T-cell (primary cell): ENCODE measurements at regions not wholly inside any gene's neighbourhood (a gene's known extent, or its start where the extent isn't known, plus 50 kb on each side); places are given as distances from the start of the nearest gene placed in this dataset.
"Not testable (repeated sequence)": the region's sequence is repeated elsewhere in the genome, so short reads cannot be mapped to it uniquely, and the experiment has no call there.

Experiments
- ATAC-seq, 4 experiments: fragments of 200-7000 bp in 3 of 4; fragments of 150-1000 bp in 1 of 4; cut with Tn5 transposase; replicated peaks in 1 of 4; 1 replicate in 3 of 4; 2 replicates in 1 of 4; pipeline ENCODE4 v1.10.0; 2021; ENCODE audit warnings: moderate library complexity in 3 of 4, mild to moderate bottlenecking in 2 of 4, moderate number of reproducible peaks in 1 of 4
- CTCF ChIA-PET, 2 donors: fragments of 300-600 bp; sonication (Branson Sonifier 250); formaldehyde crosslinking; loops; one replicate each; lab custom pipeline; 2022; ENCODE audit warnings: antibody characterized with exemption in 2 of 2; lab: Charles Lee
- POLR2A ChIA-PET, 2 donors: fragments of 300-600 bp; sonication (Branson Sonifier 250); formaldehyde crosslinking; loops; one replicate each; lab custom pipeline; 2022; ENCODE audit warnings: antibody characterized with exemption in 2 of 2; lab: Charles Lee
- DNase-seq, 35 experiments: peaks; one replicate each; pipeline versions ENCODE4 v3.0.0 to v3.0.0-alpha.2; 2013 to 2023
- H3K27ac ChIP-seq: one replicate; pipeline ENCODE4 v1.5.1; 2013; ENCODE audit warnings: low read length
- H3K27me3 ChIP-seq, 2 experiments: replicated peaks in 1 of 2; 1 replicate in 1 of 2; 2 replicates in 1 of 2; pipeline versions ENCODE4 v1.6.1 to v1.7.0; 2013; ENCODE audit warnings: low read length in 1 of 2, mixed read lengths in 1 of 2; ENCODE audit not compliant: control insufficient read depth in 2 of 2, insufficient read depth in 2 of 2; ENCODE audit errors: extremely low read depth in 1 of 2
- H3K36me3 ChIP-seq, 2 donors: 1 replicate in 1 of 2; 2 replicates in 1 of 2; pipeline versions ENCODE4 v1.6.1 to v1.7.0; 2013; ENCODE audit warnings: low read length in 1 of 2; ENCODE audit not compliant: control insufficient read depth in 2 of 2, insufficient read depth in 1 of 2; ENCODE audit errors: extremely low read depth in 1 of 2
- H3K4me1 ChIP-seq, 2 experiments: 1 replicate in 1 of 2; 2 replicates in 1 of 2; pipeline versions ENCODE4 v1.6.1 to v1.7.0; 2013; ENCODE audit warnings: low read length in 2 of 2, mixed read lengths in 1 of 2; ENCODE audit not compliant: insufficient read depth in 2 of 2, control insufficient read depth in 1 of 2; ENCODE audit errors: extremely low read depth in 1 of 2
- H3K4me3 ChIP-seq, 2 donors: 1 replicate in 1 of 2; 2 replicates in 1 of 2; pipeline versions ENCODE4 v1.5.1 to v1.7.0; 2013; ENCODE audit warnings: mild to moderate bottlenecking in 2 of 2, low read length in 1 of 2, moderate library complexity in 1 of 2; ENCODE audit not compliant: control insufficient read depth in 1 of 2; ENCODE audit errors: extremely low read depth in 1 of 2
- H3K9me3 ChIP-seq: 2 replicates; pipeline ENCODE4 v1.7.0; 2013
- H3K27ac Mint-ChIP-seq, 2 donors: one replicate each; pipeline ENCODE4 v1.8.0; 2020 to 2021; ENCODE audit warnings: mild to moderate bottlenecking in 2 of 2, mixed read lengths in 2 of 2
- H3K27me3 Mint-ChIP-seq, 2 donors: one replicate each; pipeline ENCODE4 v1.8.0; 2021 to 2022; ENCODE audit warnings: mixed read lengths in 2 of 2
- H3K36me3 Mint-ChIP-seq: one replicate; pipeline ENCODE4 v1.8.0; 2021; ENCODE audit warnings: mixed read lengths
- H3K4me1 Mint-ChIP-seq, 3 donors: one replicate each; pipeline ENCODE4 v1.8.0; 2020 to 2022; ENCODE audit warnings: mixed read lengths in 3 of 3, mild to moderate bottlenecking in 1 of 3
- H3K4me3 Mint-ChIP-seq, 3 donors: one replicate each; pipeline ENCODE4 v1.8.0; 2020 to 2022; ENCODE audit warnings: mild to moderate bottlenecking in 3 of 3, mixed read lengths in 3 of 3, moderate library complexity in 3 of 3
- H3K9me3 Mint-ChIP-seq, 3 donors: one replicate each; pipeline ENCODE4 v1.8.0; 2020 to 2022; ENCODE audit warnings: mixed read lengths in 3 of 3
- WGBS: methylation state at CpG from one replicate; pipeline ENCODE4 v1.1.5; 2013; ENCODE audit warnings: missing lambda C conversion rate; ENCODE audit not compliant: insufficient coverage; 5-methylcytosine and 5-hydroxymethylcytosine counted together

DNA sequence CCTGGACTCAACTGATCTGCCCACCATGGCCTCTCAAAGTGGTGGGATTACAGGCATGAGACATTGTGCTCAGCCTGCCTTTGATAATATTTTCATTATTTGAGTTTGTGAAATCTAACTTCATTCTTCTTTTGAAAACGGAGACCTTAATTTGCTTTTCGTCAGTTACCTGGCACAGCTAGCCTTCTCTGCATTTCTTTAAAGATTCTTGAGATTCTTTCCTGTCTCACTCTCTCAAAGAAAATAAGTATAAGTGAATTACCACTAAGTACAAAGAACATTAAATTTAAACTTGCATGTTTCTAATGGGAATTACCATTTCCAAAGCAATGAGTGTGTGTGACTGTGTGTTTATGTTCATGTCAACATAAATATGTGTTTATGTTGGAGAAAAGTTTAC is 187.9 kb downstream of the NFKBIZ start:
- DNase-seq (no peak), ATAC-seq (no peak)
- no CpG with 5 or more reads among the region's 2 CpGs for WGBS
- Histone ChIP-seq H3K27me3 (no peaks in the 10 kb centered on the region), H3K4me3 (no peak overlapping the region), H3K9me3 (no peaks in the 10 kb centered on the region), H3K27ac (no peak overlapping the region), H3K4me1 (no peaks in the 10 kb centered on the region), H3K36me3 (no peaks in the 10 kb centered on the region)
- Mint-ChIP-seq H3K36me3 (peaks cover 4% of the 10 kb centered on the region), H3K4me3 (no peak overlapping the region), H3K4me1 (peaks cover 5 to 10% (median 10%) of the 10 kb centered on the region in 3 donors), H3K27me3 (no peaks in the 10 kb centered on the region), H3K9me3 (peaks cover 0 to 8% (median 4%) of the 10 kb centered on the region in 3 donors), H3K27ac (no peak overlapping the region)
- POLR2A ChIA-PET, result no interaction called here
- CTCF ChIA-PET, result no interaction called here

DNA sequence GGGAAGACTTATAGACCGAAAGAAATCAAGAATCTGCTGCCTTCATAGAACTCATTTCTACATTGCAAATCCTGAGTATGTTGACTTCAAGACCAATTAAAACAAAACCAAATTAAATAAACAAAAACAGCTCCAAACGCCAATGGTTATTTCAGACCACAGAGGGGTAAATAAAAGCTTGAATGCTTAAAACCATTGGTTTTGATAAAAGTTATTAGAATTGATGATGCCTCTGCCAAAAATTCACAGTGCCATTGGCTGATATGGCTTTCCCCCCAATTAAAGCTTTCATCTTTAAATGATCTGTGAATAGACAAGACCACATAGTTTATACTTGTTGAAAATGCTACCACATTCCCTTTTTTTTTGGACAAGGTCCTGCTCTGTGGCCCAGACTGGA is 188.5 kb downstream of the NFKBIZ start:
- ATAC-seq (no peak), DNase-seq (no peak)
- Mint-ChIP-seq H3K4me3 (no peak overlapping the region), H3K27me3 (no peaks in the 10 kb centered on the region), H3K27ac (no peak overlapping the region), H3K36me3 (peaks cover 4% of the 10 kb centered on the region), H3K9me3 (peaks cover 0 to 8% (median 4%) of the 10 kb centered on the region in 3 donors), H3K4me1 (peaks cover 5 to 10% (median 10%) of the 10 kb centered on the region in 3 donors)
- no peak overlapping the region for H3K4me3 ChIP-seq
- H3K27me3 ChIP-seq, result no peaks in the 10 kb centered on the region
- H3K27ac ChIP-seq, result no peak overlapping the region
- no peaks in the 10 kb centered on the region for H3K4me1 ChIP-seq
- ChIA-PET CTCF (interaction anchor here in 1 of 2 donors (0.9 kb wide), 1 partner anchor 92 kb away, joined by 5 read pairs; no protein-coding TSS in a partner anchor), POLR2A (no interaction called here)
- H3K36me3 ChIP-seq, result no peaks in the 10 kb centered on the region
- no CpG with 5 or more reads among the region's 2 CpGs for WGBS
- no peaks in the 10 kb centered on the region for H3K9me3 ChIP-seq

DNA sequence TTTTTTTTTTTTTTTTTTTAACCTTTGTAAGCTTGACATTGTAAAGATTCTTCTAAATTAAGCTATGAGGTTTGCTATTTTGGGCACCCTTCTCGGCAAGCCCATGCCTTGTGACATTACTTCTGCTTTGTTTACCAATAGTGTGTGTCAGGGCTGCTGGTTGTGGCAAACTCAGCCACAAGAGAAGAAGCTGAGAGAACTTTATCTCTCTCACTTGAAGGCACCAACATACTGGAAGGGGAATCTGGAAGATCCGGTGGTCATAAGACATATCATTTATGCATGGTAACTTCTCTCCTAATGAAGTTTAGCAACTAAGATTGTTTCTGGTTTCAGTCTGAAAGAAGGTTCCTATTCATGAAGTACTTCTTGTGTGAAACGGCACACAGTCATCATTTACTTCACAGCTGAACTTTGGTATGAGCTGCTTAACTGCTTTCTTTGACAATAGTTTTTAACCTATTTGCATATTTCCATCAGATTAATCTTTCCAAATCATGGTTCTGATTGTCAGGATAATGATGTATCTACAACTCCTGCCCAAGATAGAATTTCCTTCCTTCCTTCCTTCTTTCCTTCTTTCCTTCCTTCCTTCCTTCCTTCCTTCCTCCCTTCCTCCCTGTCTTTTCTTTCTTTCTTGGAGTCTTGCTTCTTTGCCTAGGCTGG is 189.3 kb downstream of the NFKBIZ start:
- DNase-seq (no peak), ATAC-seq (no peak)
- H3K27me3 Mint-ChIP-seq, result no peaks in the 10 kb centered on the region
- Histone ChIP-seq H3K9me3 (no peaks in the 10 kb centered on the region), H3K4me3 (no peak overlapping the region), H3K27me3 (no peaks in the 10 kb centered on the region), H3K27ac (no peak overlapping the region), H3K36me3 (no peaks in the 10 kb centered on the region), H3K4me1 (no peaks in the 10 kb centered on the region)
- CTCF ChIA-PET, result interaction anchor here (0.7 to 0.9 kb wide), 2 partner anchors 91 to 499 kb away, joined by 5 to 13 read pairs; no protein-coding TSS in a partner anchor
- H3K27ac Mint-ChIP-seq, result no peak overlapping the region
- peaks cover 5 to 10% (median 10%) of the 10 kb centered on the region in 3 donors for H3K4me1 Mint-ChIP-seq
- WGBS, result 60% methylated on average over 1 of the region's 3 CpGs
- peaks cover 0 to 8% (median 4%) of the 10 kb centered on the region in 3 donors for H3K9me3 Mint-ChIP-seq
- POLR2A ChIA-PET, result interaction anchor here (0.6 kb wide), 4 partner anchors 19 to 449 kb away, joined by 3 to 6 read pairs (median 3); no protein-coding TSS in a partner anchor
- peaks cover 4% of the 10 kb centered on the region for H3K36me3 Mint-ChIP-seq
- no peak overlapping the region for H3K4me3 Mint-ChIP-seq

DNA sequence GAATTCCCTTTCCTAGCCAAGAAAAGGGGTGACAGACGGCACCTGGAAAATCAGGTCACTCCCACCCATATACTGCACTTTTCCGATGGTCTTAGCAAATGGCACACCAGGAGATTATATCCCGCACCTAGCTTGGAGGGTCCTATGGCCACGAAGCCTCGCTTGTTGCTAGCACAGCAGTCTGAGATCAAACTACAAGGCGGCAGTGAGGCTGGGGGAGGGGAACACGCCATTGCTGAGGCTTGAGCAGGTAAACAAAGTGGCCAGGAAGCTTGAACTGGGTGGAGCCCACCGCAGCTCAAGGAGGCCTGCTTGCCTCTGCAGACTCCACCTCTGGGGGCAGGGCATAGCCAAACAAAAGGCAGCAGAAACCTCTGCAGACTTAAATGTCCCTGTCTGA is 190.8 kb downstream of the NFKBIZ start:
- H3K4me3 ChIP-seq, H3K4me1 Mint-ChIP-seq, POLR2A ChIA-PET, H3K9me3 Mint-ChIP-seq, H3K36me3 Mint-ChIP-seq, DNase-seq, H3K36me3 ChIP-seq, H3K9me3 ChIP-seq, ATAC-seq, H3K4me3 Mint-ChIP-seq, H3K27me3 Mint-ChIP-seq, H3K4me1 ChIP-seq, H3K27ac Mint-ChIP-seq, H3K27me3 ChIP-seq, H3K27ac ChIP-seq, CTCF ChIA-PET: not testable (repeated sequence)
- no CpG with 5 or more reads among the region's 8 CpGs for WGBS

DNA sequence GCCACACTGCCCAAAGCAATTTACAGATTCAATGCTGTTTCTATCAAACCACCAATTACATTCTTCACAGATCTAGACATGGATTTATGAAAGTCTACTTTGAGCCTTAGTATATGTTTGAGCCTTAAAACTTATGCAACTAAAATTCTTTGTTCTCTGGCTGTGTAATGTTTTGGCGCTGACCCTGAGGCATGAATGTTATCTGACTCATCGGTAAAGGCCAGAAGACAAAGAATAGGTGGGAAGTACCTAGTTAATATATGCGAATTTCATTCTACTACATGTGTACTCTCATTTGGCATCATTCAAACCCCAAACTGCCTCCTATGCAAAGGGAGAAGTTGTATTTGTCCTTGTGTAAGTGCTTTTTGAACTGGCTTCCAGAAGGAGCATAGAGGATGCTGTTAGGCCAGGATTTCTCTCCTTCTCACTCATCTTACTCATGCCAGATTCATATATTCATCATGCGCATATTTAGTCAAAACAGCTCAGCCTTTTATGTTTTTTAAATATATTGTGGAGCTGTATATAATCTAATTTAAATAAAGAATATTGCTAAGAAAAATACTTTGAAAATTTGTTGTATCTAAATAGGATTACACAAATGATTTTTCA is 204.2 kb downstream of the NFKBIZ start:
- Mint-ChIP-seq H3K4me1 (peaks cover 22 to 29% (median 24%) of the 10 kb centered on the region in 3 donors), H3K9me3 (peaks cover 4 to 21% (median 14%) of the 10 kb centered on the region in 3 donors), H3K27me3 (no peaks in the 10 kb centered on the region), H3K27ac (no peak overlapping the region), H3K36me3 (peaks cover 7% of the 10 kb centered on the region), H3K4me3 (no peak overlapping the region)
- WGBS, result no CpG with 5 or more reads among the region's 4 CpGs
- Histone ChIP-seq H3K27me3 (peaks cover 0 to 3% of the 10 kb centered on the region in 2 experiments), H3K9me3 (peaks cover 3% of the 10 kb centered on the region), H3K4me1 (peaks cover 8 to 14% of the 10 kb centered on the region in 2 experiments), H3K27ac (no peak overlapping the region), H3K4me3 (no peak overlapping the region), H3K36me3 (no peaks in the 10 kb centered on the region)
- no peak for ATAC-seq
- no peak for DNase-seq
- CTCF ChIA-PET, result no interaction called here
- POLR2A ChIA-PET, result no interaction called here

DNA sequence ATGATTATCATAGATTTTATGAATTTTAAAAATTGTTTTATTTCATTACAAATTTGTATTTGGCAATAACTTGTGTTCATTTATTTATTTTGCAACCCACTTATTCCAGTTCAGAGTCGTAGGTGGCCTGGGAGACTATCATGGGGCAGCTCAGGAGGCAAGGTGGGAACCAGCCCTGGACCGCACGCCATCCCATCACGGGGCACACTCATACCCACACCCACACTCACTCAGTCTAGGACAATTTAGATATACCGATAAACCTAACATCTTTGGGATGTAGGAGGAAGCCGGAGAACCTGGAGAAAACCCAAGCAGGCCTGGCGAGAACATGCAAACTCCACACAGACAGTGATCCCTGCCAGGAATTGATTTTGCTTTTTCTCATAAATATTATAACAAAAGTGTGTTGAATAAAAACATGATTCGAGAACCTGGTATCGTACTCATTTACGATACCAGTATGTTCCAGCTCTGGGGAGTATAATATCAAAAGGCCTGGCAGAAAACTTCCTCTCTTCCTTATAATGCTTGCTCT is 205.3 kb downstream of the NFKBIZ start:
- no peaks in the 10 kb centered on the region for H3K36me3 ChIP-seq
- Mint-ChIP-seq H3K4me3 (no peak overlapping the region), H3K4me1 (peaks cover 34 to 39% (median 36%) of the 10 kb centered on the region in 3 donors), H3K27me3 (no peaks in the 10 kb centered on the region), H3K9me3 (peaks cover 0 to 10% (median 10%) of the 10 kb centered on the region in 3 donors), H3K27ac (no peak overlapping the region), H3K36me3 (peaks cover 7% of the 10 kb centered on the region)
- H3K4me1 ChIP-seq, result peaks cover 17 to 26% of the 10 kb centered on the region in 2 experiments
- ATAC-seq (no peak), DNase-seq (no peak)
- WGBS, result 80% methylated on average over 1 of the region's 10 CpGs
- ChIA-PET CTCF (no interaction called here), POLR2A (interaction anchor here in 1 of 2 donors (0.5 kb wide), 1 partner anchor 119 kb away, joined by 4 read pairs; no protein-coding TSS in a partner anchor)
- H3K27me3 ChIP-seq, result peaks cover 0 to 3% of the 10 kb centered on the region in 2 experiments
- H3K4me3 ChIP-seq, result no peak overlapping the region
- no peaks in the 10 kb centered on the region for H3K9me3 ChIP-seq
- no peak overlapping the region for H3K27ac ChIP-seq
